ENCODE measurements at regions not wholly inside any gene's neighbourhood (a gene's known extent, or its start where the extent isn't known, plus 50 kb on each side); places are given as distances from the start of the nearest gene placed in this dataset.

GRCh38 chr7:17440831-17441230 lies 142.4 kb downstream of the AHR start:
- Mint-ChIP-seq H3K4me3 (ENCODE audit: unreplicated experiment) (no peak overlapping the region), H3K36me3 (ENCODE audit: insufficient read depth, unreplicated experiment) (no peaks in the 10 kb centered on the region), H3K27ac (ENCODE audit: low read depth, unreplicated experiment) (no peak overlapping the region), H3K4me1 (ENCODE audit: insufficient read depth, unreplicated experiment) (peaks cover 22% of the 10 kb centered on the region), H3K9me3 (ENCODE audit: unreplicated experiment) (peaks cover 7% of the 10 kb centered on the region), H3K27me3 (ENCODE audit: insufficient read depth, unreplicated experiment) (no peaks in the 10 kb centered on the region)
- no peak for DNase-seq (ENCODE audit: unreplicated experiment)
- BruUV-seq (replicated peaks): no TSS peak
- TF ChIP-seq CTCF (IDR thresholded peaks at IDR 0.05; ENCODE audit: unreplicated experiment): no peak
- ChIA-PET CTCF (no interaction called here), POLR2A (no interaction called here)
- intact Hi-C loops (cut with micrococcal nuclease): no loop called here

DNA sequence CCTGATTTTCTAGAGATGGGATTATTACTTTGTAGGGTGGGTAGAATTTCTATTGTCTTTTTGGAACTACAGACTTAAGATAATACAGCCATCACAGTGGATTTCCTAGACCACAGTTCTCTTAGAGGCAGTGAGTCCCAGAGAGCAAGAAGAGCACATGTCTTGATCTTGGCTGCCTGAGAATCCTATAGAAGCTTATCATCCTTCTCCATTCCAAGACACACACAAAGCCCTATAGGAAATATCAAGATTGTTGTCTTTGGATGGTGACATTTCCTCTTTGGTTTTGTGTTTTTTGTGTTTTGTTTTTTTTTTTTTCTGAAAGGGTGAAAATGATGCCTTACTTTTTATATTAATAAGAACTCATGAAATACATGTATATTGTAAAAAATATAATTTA lies 143.1 kb downstream of the AHR start:
- no peaks in the 10 kb centered on the region for H3K36me3 Mint-ChIP-seq (ENCODE audit: insufficient read depth, unreplicated experiment)
- intact Hi-C loops (cut with micrococcal nuclease): no loop called here
- CTCF ChIA-PET: no interaction called here
- H3K27me3 Mint-ChIP-seq (ENCODE audit: insufficient read depth, unreplicated experiment): no peaks in the 10 kb centered on the region
- no peak for DNase-seq (ENCODE audit: unreplicated experiment)
- BruUV-seq (replicated peaks): no TSS peak
- no peak overlapping the region for H3K4me3 Mint-ChIP-seq (ENCODE audit: unreplicated experiment)
- H3K27ac Mint-ChIP-seq (ENCODE audit: low read depth, unreplicated experiment): no peak overlapping the region
- peaks cover 7% of the 10 kb centered on the region for H3K9me3 Mint-ChIP-seq (ENCODE audit: unreplicated experiment)
- peaks cover 22% of the 10 kb centered on the region for H3K4me1 Mint-ChIP-seq (ENCODE audit: insufficient read depth, unreplicated experiment)
- TF ChIP-seq CTCF (IDR thresholded peaks at IDR 0.05; ENCODE audit: unreplicated experiment): no peak
- POLR2A ChIA-PET: interaction anchor here (0.5 kb wide), 1 partner anchor 792 kb away, joined by 3 read pairs; no protein-coding TSS in a partner anchor

GRCh38 chr7:17444151-17444550 lies 145.7 kb downstream of the AHR start:
- no peaks in the 10 kb centered on the region for H3K27me3 Mint-ChIP-seq (ENCODE audit: insufficient read depth, unreplicated experiment)
- intact Hi-C loops (cut with micrococcal nuclease): no loop called here
- CTCF ChIA-PET: interaction anchor here (0.6 to 1.6 kb wide), 3 partner anchors 9 to 311 kb away, joined by 3 to 5 read pairs (median 3); no protein-coding TSS in a partner anchor
- no TSS peak for BruUV-seq (replicated peaks)
- peaks cover 21% of the 10 kb centered on the region for H3K9me3 Mint-ChIP-seq (ENCODE audit: unreplicated experiment)
- H3K27ac Mint-ChIP-seq (ENCODE audit: low read depth, unreplicated experiment): peak overlapping the region; percentile 46
- POLR2A ChIA-PET: interaction anchor here (0.6 to 1.0 kb wide), 2 partner anchors 13 to 53 kb away, joined by 3 read pairs; no protein-coding TSS in a partner anchor
- H3K4me1 Mint-ChIP-seq (ENCODE audit: insufficient read depth, unreplicated experiment): peaks cover 16% of the 10 kb centered on the region
- TF ChIP-seq CTCF (IDR thresholded peaks at IDR 0.05; ENCODE audit: unreplicated experiment): no peak
- H3K4me3 Mint-ChIP-seq (ENCODE audit: unreplicated experiment): no peak overlapping the region
- DNase-seq (ENCODE audit: unreplicated experiment): no peak
- H3K36me3 Mint-ChIP-seq (ENCODE audit: insufficient read depth, unreplicated experiment): no peaks in the 10 kb centered on the region

DNA sequence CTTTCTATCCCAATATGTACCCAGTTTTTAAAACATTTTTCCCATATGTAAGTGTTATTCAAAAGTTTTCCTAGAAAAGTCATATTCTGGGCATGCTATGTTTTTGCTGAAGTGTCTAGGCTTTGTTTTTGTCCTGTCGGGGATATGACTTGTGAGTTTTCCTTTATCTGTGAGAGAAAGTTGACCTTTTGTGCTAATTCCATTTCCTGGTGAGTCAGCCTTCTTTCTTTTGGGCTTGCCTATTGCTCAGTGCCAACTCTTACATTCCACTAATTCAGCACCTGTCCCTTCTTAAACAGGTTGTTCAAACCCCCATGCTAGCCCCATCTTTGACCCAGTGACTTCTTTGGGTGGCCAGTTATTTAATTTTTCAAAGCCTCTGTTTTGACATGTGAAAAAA lies 146.2 kb downstream of the AHR start:
- no peak for TF ChIP-seq CTCF (IDR thresholded peaks at IDR 0.05; ENCODE audit: unreplicated experiment)
- intact Hi-C loops (cut with micrococcal nuclease): no loop called here
- ChIA-PET POLR2A (interaction anchor here (0.6 to 1.0 kb wide), 3 partner anchors 13 to 1825 kb away, joined by 3 read pairs; no protein-coding TSS in a partner anchor), CTCF (interaction anchor here (1.0 to 1.6 kb wide), 2 partner anchors 9 to 36 kb away, joined by 3 to 5 read pairs; no protein-coding TSS in a partner anchor)
- no TSS peak for BruUV-seq (replicated peaks)
- Mint-ChIP-seq H3K4me1 (ENCODE audit: insufficient read depth, unreplicated experiment) (peaks cover 10% of the 10 kb centered on the region), H3K9me3 (ENCODE audit: unreplicated experiment) (peaks cover 21% of the 10 kb centered on the region), H3K27ac (ENCODE audit: low read depth, unreplicated experiment) (peak overlapping the region; percentile 46), H3K27me3 (ENCODE audit: insufficient read depth, unreplicated experiment) (no peaks in the 10 kb centered on the region), H3K4me3 (ENCODE audit: unreplicated experiment) (no peak overlapping the region), H3K36me3 (ENCODE audit: insufficient read depth, unreplicated experiment) (no peaks in the 10 kb centered on the region)
- peak; percentile 73 for DNase-seq (ENCODE audit: unreplicated experiment)
